ENCODE measurements at regions not wholly inside any gene's neighbourhood (a gene's known extent, or its start where the extent isn't known, plus 50 kb on each side); places are given as distances from the start of the nearest gene placed in this dataset.

GRCh38 chr3:75144406-75144805 lies 519.7 kb upstream of the FRG2C start:
- no peak overlapping the region for H3K4me3 ChIP-seq (replicated peaks; ENCODE audit: low read depth, low read length)
- TF ChIP-seq CTCF (IDR thresholded peaks at IDR 0.05; ENCODE audit: insufficient read depth, low read length, poor library complexity, severe bottlenecking): no peak
- DNase-seq (ENCODE audit: extremely low read depth, insufficient read length): no peak
- no peaks in the 10 kb centered on the region for H3K27me3 ChIP-seq (replicated peaks; ENCODE audit: control insufficient read depth, insufficient read depth, low read length)
- H3K36me3 ChIP-seq (ENCODE audit: control insufficient read depth, insufficient read depth, low read length): no peaks in the 10 kb centered on the region

GRCh38 chr3:75171630-75172230 lies 492.4 kb upstream of the FRG2C start:
- H3K4me3 ChIP-seq (replicated peaks; ENCODE audit: low read depth, low read length): no peak overlapping the region
- peak; percentile 22 for TF ChIP-seq CTCF (IDR thresholded peaks at IDR 0.05; ENCODE audit: insufficient read depth, low read length, poor library complexity, severe bottlenecking)
- no peaks in the 10 kb centered on the region for H3K27me3 ChIP-seq (replicated peaks; ENCODE audit: control insufficient read depth, insufficient read depth, low read length)
- DNase-seq (ENCODE audit: extremely low read depth, insufficient read length): no peak
- H3K36me3 ChIP-seq (ENCODE audit: control insufficient read depth, insufficient read depth, low read length): no peaks in the 10 kb centered on the region

GRCh38 chr3:75176937-75177336 lies 487.2 kb upstream of the FRG2C start:
- TF ChIP-seq CTCF (IDR thresholded peaks at IDR 0.05; ENCODE audit: insufficient read depth, low read length, poor library complexity, severe bottlenecking): no peak
- no peak for DNase-seq (ENCODE audit: extremely low read depth, insufficient read length)

GRCh38 chr3:75180235-75180944 lies 483.7 kb upstream of the FRG2C start:
- no peak for TF ChIP-seq CTCF (IDR thresholded peaks at IDR 0.05; ENCODE audit: insufficient read depth, low read length, poor library complexity, severe bottlenecking)
- peak; percentile 59 for DNase-seq (ENCODE audit: extremely low read depth, insufficient read length)
- Histone ChIP-seq H3K36me3 (ENCODE audit: control insufficient read depth, insufficient read depth, low read length) (no peaks in the 10 kb centered on the region), H3K4me3 (replicated peaks; ENCODE audit: low read depth, low read length) (no peak overlapping the region), H3K27me3 (replicated peaks; ENCODE audit: control insufficient read depth, insufficient read depth, low read length) (no peaks in the 10 kb centered on the region)

More at GRCh38 chr3:75176937-75177336, 487.2 kb upstream of the FRG2C start:
- Histone ChIP-seq H3K27me3 (replicated peaks; ENCODE audit: control insufficient read depth, insufficient read depth, low read length) (no peaks in the 10 kb centered on the region), H3K36me3 (ENCODE audit: control insufficient read depth, insufficient read depth, low read length) (no peaks in the 10 kb centered on the region), H3K4me3 (replicated peaks; ENCODE audit: low read depth, low read length) (no peak overlapping the region)

GRCh38 chr3:75180945-75181298 lies 483.2 kb upstream of the FRG2C start:
- no peak for TF ChIP-seq CTCF (IDR thresholded peaks at IDR 0.05; ENCODE audit: insufficient read depth, low read length, poor library complexity, severe bottlenecking)
- no peaks in the 10 kb centered on the region for H3K36me3 ChIP-seq (ENCODE audit: control insufficient read depth, insufficient read depth, low read length)
- H3K4me3 ChIP-seq (replicated peaks; ENCODE audit: low read depth, low read length): no peak overlapping the region
- DNase-seq (ENCODE audit: extremely low read depth, insufficient read length): no peak
- no peaks in the 10 kb centered on the region for H3K27me3 ChIP-seq (replicated peaks; ENCODE audit: control insufficient read depth, insufficient read depth, low read length)
